ENCODE measurements at regions not wholly inside any gene's neighbourhood (a gene's known extent, or its start where the extent isn't known, plus 50 kb on each side); places are given as distances from the start of the nearest gene placed in this dataset.

DNA sequence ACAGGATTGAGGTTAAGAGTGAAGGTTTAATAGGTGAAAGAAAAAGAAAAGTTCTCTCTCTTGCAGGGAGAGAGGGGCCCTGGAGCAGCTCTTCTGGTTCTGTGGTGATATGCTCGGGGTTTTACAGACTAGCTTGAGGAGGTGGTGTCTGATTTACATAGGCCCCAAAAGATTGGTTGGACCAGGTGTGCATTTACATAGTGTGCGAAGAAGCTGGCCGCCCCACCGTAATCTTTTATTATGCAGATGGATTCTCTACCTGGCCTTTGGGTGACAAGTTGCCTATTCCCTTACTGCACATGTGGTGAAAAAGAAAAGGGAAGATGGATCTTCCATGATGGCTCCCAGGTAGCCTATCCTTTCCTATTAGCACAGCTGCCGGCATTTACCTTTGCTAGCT lies 219.9 kb upstream of the GRIA4 start:
- TF ChIP-seq, protein P1, sequence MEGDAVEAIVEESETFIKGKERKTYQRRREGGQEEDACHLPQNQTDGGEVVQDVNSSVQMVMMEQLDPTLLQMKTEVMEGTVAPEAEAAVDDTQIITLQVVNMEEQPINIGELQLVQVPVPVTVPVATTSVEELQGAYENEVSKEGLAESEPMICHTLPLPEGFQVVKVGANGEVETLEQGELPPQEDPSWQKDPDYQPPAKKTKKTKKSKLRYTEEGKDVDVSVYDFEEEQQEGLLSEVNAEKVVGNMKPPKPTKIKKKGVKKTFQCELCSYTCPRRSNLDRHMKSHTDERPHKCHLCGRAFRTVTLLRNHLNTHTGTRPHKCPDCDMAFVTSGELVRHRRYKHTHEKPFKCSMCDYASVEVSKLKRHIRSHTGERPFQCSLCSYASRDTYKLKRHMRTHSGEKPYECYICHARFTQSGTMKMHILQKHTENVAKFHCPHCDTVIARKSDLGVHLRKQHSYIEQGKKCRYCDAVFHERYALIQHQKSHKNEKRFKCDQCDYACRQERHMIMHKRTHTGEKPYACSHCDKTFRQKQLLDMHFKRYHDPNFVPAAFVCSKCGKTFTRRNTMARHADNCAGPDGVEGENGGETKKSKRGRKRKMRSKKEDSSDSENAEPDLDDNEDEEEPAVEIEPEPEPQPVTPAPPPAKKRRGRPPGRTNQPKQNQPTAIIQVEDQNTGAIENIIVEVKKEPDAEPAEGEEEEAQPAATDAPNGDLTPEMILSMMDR (IDR thresholded peaks at IDR 0.05), result no peak
- TF ChIP-seq POLR2A (IDR thresholded peaks at IDR 0.05), result no peak

All from lower leg skin (tissue), 3 donors.